AG04450 (cell line): ENCODE measurements at regions not wholly inside any gene's neighbourhood (a gene's known extent, or its start where the extent isn't known, plus 50 kb on each side); places are given as distances from the start of the nearest gene placed in this dataset.

Experiments
- CTCF ChIA-PET: fragments of 300-600, 350-600 bp; formaldehyde crosslinking; extraction: SDS; loops from one replicate; lab custom pipeline; 2022; ENCODE audit warnings: antibody characterized with exemption, inconsistent platforms; lab: Charles Lee
- POLR2A ChIA-PET: fragments of 350-600 bp; formaldehyde crosslinking; extraction: SDS; loops from one replicate; lab custom pipeline; 2021; ENCODE audit warnings: antibody characterized with exemption, inconsistent platforms; lab: Yijun Ruan, JAX
- DNase-seq: peaks from one replicate; pipeline ENCODE4 v3.0.0-alpha.2; 2011; ENCODE audit warnings: low read depth, low spot score
- H3K27ac ChIP-seq: one replicate; pipeline ENCODE4 v1.5.1; 2012; ENCODE audit warnings: low read depth, low read length, control low read depth
- H3K27me3 ChIP-seq: one replicate; pipeline ENCODE4 v1.6.0; 2012; ENCODE audit warnings: low read length; ENCODE audit not compliant: control insufficient read depth, insufficient read depth
- H3K4me3 ChIP-seq: 2 replicates; pipeline ENCODE4 v1.5.1; 2011; ENCODE audit warnings: mild to moderate bottlenecking, low read depth, low read length, control low read depth
- H3K9me3 ChIP-seq: 2 replicates; pipeline ENCODE4 v1.5.1; 2012; ENCODE audit warnings: low read length; ENCODE audit not compliant: control insufficient read depth, insufficient read depth
- CTCF ChIP-seq: IDR thresholded peaks from 2 replicates; pipeline ENCODE4 v1.5.1; 2011; ENCODE audit warnings: low read depth, low read length, control low read depth, inconsistent platforms

- no peak for TF ChIP-seq CTCF
- H3K4me3 ChIP-seq: no peak overlapping the region
- no peak for DNase-seq
- ChIA-PET POLR2A (no interaction called here), CTCF (no interaction called here)
- H3K27ac ChIP-seq: no peak overlapping the region
- H3K9me3 ChIP-seq: no peaks in the 10 kb centered on the region
- no peaks in the 10 kb centered on the region for H3K27me3 ChIP-seq
Measured at GRCh38 chr5:156043351-156043750, 283.6 kb upstream of the SGCD start.

- H3K9me3 ChIP-seq: no peaks in the 10 kb centered on the region; the same call in 1 of the 2 replicates
- ChIA-PET POLR2A (no interaction called here), CTCF (no interaction called here)
- no peak overlapping the region for H3K4me3 ChIP-seq
- TF ChIP-seq CTCF: no peak
- DNase-seq: no peak
- no peaks in the 10 kb centered on the region for H3K27me3 ChIP-seq
- H3K27ac ChIP-seq: no peak overlapping the region
Measured at GRCh38 chr5:156051972-156052371, 275.0 kb upstream of the SGCD start.

GRCh38 chr5:156052656-156053055 is 274.3 kb upstream of the SGCD start:
- Histone ChIP-seq H3K27ac (no peak overlapping the region), H3K4me3 (no peak overlapping the region), H3K9me3 (no peaks in the 10 kb centered on the region; the same call in 1 of the 2 replicates), H3K27me3 (no peaks in the 10 kb centered on the region)
- CTCF ChIA-PET: no interaction called here
- POLR2A ChIA-PET: no interaction called here
- DNase-seq: no peak
- no peak for TF ChIP-seq CTCF

- POLR2A ChIA-PET: no interaction called here
- no peak for TF ChIP-seq CTCF
- CTCF ChIA-PET: no interaction called here
Measured at GRCh38 chr5:156053056-156053455, 273.9 kb upstream of the SGCD start.

GRCh38 chr5:156076912-156077311 is 250.1 kb upstream of the SGCD start:
- ChIA-PET CTCF (no interaction called here), POLR2A (no interaction called here)
- Histone ChIP-seq H3K9me3 (no peaks in the 10 kb centered on the region), H3K27ac (no peak overlapping the region), H3K4me3 (no peak overlapping the region), H3K27me3 (no peaks in the 10 kb centered on the region)
- no peak for DNase-seq
- TF ChIP-seq CTCF: no peak

More at GRCh38 chr5:156053056-156053455, 273.9 kb upstream of the SGCD start:
- Histone ChIP-seq H3K27ac (no peak overlapping the region), H3K9me3 (no peaks in the 10 kb centered on the region; the same call in 1 of the 2 replicates), H3K27me3 (no peaks in the 10 kb centered on the region), H3K4me3 (no peak overlapping the region)
- no peak for DNase-seq
